DMS114 treated with DMSO at 0.1 percent for 48 hours (cell line): ENCODE measurements at regions not wholly inside any gene's neighbourhood (a gene's known extent, or its start where the extent isn't known, plus 50 kb on each side); places are given as distances from the start of the nearest gene placed in this dataset.

Source experiments
- DNase-seq: peaks from one replicate; lab custom pipeline; 2025; ENCODE audit not compliant: unreplicated experiment; lab: John Stamatoyannopoulos, UW

DNA sequence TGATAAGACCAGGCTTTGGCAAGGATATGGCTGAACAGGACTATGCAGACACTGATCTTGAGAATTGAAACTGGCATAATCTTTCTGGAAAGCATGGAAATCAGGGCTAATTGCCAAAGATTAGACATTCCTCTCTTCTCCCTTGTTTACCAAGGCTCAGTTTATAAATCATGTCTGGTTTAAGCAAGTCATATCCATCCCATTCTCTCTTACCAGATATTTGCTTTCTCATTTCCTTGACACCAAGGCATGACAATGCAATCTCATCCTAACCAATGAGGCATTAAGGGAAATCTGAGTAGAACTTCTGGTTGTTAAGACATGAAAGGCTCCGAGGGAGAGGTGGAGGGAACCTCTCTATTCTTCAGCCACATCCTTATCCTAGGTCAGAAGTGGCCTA lies 110.3 kb upstream of the CEP85L start:
- no peak for DNase-seq

- no peak for DNase-seq
Measured at GRCh38 chr6:118758946-118759345, 107.6 kb upstream of the CEP85L start.

- DNase-seq = no peak
Measured at GRCh38 chr6:118755941-118756646, 104.7 kb upstream of the CEP85L start.

GRCh38 chr6:118752803-118753202 lies 101.4 kb upstream of the CEP85L start:
- no peak for DNase-seq

GRCh38 chr6:118751072-118751471 lies 99.7 kb upstream of the CEP85L start:
- no peak for DNase-seq

DNA sequence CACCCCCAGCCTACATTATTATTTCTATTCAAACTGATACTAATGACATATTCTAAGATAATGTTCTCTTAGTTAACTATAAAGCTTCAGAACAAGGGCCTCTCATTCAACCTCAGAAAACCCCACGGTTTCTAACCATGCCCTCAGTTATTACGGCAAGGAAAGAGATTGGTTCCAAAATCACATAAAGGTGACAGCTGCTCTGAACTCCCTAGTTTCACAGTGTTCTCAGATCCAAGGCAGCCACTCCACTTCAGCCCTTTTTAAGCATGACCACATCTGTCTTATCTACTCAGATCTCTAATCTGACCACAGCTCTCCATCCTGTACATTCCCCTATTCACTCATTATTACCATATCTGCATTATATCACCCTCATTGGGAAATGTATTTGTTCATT lies 98.8 kb upstream of the CEP85L start:
- no peak for DNase-seq

GRCh38 chr6:118748311-118749062 lies 97.1 kb upstream of the CEP85L start:
- no peak for DNase-seq

DNA sequence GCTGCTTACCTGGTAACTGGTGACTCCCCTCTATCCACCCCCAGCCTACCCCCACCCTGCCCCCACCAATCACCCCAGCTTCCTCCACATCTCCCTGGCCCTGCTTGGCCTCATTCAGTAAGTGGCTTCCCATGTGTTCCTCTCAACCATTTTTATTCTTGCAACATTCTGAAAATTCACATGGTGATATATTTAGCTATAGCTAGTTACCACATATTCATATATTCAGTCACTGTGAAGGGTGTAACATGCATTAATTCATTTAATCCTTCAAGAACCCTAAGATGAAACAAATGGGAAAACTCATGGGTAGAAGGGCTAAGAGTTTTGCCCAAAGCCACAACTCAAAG lies 95.4 kb upstream of the CEP85L start:
- DNase-seq = no peak

- no peak for DNase-seq
Measured at GRCh38 chr6:118746145-118746824, 94.9 kb upstream of the CEP85L start.

GRCh38 chr6:118745156-118745555 lies 93.8 kb upstream of the CEP85L start:
- no peak for DNase-seq

DNA sequence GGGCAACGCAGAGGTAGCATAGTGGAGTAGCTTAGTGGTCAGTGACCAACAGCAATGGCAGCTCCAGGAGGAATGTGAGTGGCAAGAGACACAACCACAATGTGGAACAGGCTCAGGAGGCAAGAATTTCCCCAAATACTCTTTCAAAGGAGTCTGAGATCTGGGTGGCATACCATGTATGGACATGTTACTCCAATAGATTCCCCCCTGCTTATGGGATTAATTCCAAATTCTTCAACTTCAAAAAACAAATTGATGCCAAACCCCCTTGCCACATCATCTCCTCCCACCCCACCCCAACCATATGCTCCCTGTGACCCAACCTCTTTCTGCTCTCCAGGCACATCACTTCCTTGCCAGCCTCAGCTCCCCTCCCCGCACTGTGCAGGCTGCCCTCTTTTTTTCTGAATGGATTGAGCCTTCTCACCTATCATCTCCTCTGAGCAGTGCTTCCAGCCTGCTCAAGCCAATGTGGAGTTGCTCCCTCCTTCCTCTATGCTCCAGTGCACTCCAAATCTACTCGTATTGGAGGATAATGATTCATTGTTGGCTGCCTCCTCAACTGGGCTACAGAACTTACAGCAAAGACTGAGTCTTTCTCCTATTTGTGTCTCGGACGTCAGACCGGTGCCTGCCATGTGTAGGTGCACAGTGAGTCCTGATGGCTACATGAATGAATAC lies 93.0 kb upstream of the CEP85L start:
- DNase-seq = no peak

GRCh38 chr6:118743746-118744145 lies 92.4 kb upstream of the CEP85L start:
- no peak for DNase-seq

GRCh38 chr6:118740372-118740771 lies 89.0 kb upstream of the CEP85L start:
- DNase-seq = no peak

DNA sequence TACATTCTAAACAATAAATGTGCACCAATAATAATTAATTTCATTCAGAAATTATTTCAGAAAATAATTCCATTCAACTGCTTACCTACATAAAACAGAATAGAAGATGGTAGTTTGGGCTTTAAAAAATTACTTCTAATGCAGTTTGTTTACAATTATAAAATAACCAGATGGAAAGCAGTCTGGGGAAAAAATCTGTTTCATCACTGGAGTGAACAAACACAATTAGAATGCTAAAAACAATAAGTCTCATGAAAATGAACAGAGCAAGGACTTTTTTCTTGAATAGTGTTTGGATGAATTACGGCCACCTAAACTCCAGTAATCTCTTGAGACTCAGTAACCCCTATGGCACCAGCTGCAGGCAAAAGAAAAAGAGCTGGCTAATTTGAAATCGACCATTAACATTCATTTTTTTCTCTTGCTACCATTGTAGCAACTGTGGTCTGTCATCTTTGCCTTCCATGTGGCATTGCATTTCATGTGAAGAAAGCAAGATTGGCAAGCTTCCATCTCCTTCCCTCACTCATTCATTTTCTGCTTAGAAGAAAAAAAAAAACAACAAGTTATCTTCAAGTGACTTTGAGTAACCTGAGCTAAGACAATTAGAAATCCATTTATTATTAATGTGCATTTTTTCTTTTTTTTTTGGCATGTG lies 88.4 kb upstream of the CEP85L start:
- DNase-seq = no peak

DNA sequence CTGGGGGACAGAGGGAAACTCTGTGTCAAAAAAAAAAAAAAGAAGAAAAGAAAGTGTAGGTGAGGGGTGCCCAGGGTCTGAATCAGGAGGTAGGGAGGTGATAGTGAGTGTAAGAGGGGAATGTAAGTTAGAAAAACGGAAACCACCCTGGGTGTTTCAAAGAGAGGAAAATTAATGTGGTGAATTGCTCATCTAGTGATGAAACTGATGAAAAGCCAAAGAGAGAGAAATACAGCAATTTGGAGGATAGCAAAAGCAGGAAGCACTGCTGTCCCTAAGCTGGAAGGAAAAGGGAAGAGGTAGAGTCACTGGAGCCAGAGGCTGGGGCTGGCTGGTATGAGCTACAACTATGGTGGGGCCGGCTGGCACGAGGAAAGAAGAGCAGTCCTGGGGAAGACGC lies 85.0 kb upstream of the CEP85L start:
- no peak for DNase-seq

DNA sequence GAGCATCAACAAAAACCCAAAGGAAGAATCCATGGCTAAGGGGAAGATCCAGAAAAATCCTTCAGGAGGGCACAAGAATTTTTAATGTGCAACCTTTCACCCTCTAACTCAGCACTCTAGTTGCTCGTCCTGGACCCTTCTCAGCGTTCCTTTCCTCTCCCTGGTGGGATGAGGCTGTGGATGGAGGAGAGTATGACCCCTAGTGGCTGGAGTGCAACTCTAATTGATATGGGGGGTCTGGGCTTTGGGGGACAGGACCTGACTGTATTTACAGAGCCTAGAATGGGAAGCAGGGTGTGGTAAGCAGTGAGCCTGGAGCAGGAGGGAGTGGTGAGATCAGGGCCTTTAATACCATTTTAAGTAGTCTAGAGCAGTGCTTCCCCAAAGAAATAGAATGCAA lies 83.9 kb upstream of the CEP85L start:
- no peak for DNase-seq

GRCh38 chr6:118725944-118726343 lies 74.6 kb upstream of the CEP85L start:
- DNase-seq = no peak

DNA sequence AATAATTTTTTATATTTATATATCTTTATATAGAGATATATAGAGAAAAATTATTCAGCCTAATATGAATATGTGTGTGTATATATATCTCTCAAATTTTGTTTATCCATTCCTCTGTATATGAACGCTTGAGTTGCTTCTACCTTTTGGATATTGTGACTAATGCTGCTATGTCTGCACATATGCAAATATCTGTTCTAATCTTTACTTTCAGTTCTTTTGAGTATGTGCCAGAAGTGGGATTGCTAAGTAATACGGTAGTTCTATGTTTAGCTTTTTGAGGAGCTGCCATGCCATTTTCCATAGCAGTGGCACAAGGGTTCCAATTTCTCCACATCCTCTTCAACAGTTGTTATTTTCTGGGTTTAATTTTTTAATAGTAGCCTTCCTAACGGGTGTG lies 72.8 kb upstream of the CEP85L start:
- DNase-seq = no peak

GRCh38 chr6:118722829-118723813 lies 71.7 kb upstream of the CEP85L start:
- no peak for DNase-seq

DNA sequence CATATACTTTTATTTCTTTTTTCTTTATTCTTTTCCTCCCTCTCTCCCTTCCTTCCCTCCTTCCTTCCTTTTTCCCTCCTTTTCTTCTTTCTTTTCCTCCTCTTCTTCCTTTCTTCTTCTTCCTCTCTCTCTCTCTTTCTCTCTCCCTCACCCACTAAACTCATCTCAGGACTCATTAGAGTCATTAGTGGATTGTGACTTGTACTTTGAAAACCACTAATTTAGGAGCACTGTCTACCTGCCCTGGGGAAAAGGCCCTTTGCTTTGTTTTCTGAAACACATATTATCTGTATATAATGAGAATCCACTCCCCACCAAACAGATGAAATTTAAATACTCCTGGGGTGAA lies 68.7 kb upstream of the CEP85L start:
- DNase-seq = no peak
